ENCODE measurements at regions not wholly inside any gene's neighbourhood (a gene's known extent, or its start where the extent isn't known, plus 50 kb on each side); places are given as distances from the start of the nearest gene placed in this dataset.

GRCh38 chr9:129435291-129435690, 185.6 kb downstream of the C9orf50 start:
- DNase-seq (ENCODE audit: extremely low spot score, unreplicated experiment): no peak
- TF ChIP-seq, protein P1, sequence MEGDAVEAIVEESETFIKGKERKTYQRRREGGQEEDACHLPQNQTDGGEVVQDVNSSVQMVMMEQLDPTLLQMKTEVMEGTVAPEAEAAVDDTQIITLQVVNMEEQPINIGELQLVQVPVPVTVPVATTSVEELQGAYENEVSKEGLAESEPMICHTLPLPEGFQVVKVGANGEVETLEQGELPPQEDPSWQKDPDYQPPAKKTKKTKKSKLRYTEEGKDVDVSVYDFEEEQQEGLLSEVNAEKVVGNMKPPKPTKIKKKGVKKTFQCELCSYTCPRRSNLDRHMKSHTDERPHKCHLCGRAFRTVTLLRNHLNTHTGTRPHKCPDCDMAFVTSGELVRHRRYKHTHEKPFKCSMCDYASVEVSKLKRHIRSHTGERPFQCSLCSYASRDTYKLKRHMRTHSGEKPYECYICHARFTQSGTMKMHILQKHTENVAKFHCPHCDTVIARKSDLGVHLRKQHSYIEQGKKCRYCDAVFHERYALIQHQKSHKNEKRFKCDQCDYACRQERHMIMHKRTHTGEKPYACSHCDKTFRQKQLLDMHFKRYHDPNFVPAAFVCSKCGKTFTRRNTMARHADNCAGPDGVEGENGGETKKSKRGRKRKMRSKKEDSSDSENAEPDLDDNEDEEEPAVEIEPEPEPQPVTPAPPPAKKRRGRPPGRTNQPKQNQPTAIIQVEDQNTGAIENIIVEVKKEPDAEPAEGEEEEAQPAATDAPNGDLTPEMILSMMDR (conservative IDR thresholded peaks at IDR 0.05): no peak
- Mint-ChIP-seq H3K36me3 (no peaks in the 10 kb centered on the region), H3K4me1 (ENCODE audit: unreplicated experiment) (peaks cover 58% of the 10 kb centered on the region), H3K27ac (no peak overlapping the region), H3K27me3 (peaks cover 19% of the 10 kb centered on the region), H3K9me3 (no peaks in the 10 kb centered on the region), H3K4me3 (peak overlapping the region; percentile 68)

DNA sequence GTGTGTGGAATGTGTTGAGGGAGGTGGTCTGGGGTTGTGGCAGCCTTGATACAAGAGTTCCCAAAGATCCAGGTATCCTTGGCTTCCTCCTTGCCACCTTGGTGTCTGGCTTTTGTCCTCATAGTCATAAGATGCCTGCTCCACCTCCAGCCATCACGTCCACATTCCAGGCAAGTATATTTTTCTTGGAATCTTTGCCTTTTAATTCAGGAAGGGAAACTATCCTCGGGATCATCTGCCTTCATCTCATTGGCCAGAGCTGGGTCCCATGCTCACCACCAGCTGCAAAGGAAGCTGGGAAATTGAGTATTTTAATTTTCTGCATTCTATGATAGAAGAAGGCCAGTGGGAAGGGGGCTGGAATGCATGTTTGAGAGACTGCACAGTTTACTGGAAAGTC, 186.7 kb downstream of the C9orf50 start:
- Mint-ChIP-seq H3K36me3 (no peaks in the 10 kb centered on the region), H3K9me3 (no peaks in the 10 kb centered on the region), H3K4me1 (ENCODE audit: unreplicated experiment) (peaks cover 67% of the 10 kb centered on the region), H3K4me3 (no peak overlapping the region), H3K27ac (peak overlapping the region; percentile 61), H3K27me3 (peaks cover 18% of the 10 kb centered on the region)
- TF ChIP-seq, protein P1 (conservative IDR thresholded peaks at IDR 0.05): no peak
- no peak for DNase-seq (ENCODE audit: extremely low spot score, unreplicated experiment)

DNA sequence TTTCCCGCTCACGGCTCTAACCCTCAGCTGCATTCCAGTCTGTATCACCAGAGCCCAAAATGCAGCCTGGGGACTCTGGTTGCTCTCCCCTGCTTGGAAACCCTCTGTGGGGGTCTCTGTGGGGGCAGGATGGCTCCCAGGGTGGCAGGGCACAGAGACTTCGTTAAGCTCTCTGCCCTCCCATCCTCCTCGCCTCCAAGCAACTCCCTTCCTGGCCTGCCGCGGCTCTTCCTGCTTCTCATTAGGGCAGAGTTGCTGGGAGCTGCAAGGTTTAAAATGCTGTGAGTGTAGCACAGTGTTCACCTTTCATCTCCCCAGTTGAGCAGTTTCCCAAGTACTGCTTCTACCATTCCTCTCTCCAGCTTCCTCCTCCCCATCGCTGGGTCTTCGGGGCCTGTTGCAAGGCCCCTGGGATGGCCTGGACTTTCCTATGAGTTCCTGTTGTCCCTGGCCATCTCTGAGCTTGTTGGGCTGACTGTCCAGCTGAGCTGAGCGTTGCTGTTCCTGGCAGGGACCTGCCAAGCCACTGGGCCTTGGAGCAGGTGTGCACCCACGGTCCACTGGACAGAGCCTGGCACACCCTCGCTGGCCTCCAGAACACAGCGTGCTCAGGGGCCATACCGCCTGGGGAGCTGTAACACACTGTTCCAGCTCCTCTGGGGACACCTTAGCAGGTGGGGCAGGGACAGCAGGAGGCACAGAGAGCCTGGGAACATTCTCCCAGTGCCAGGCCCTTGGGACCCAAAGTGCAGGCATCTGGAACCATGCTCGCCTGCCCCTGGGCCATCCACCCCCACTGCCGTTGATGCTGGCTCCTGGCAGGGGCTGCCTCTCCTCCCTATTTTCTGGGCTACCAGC, 188.4 kb downstream of the C9orf50 start:
- Mint-ChIP-seq H3K36me3 (no peaks in the 10 kb centered on the region), H3K9me3 (no peaks in the 10 kb centered on the region), H3K4me3 (no peak overlapping the region), H3K27me3 (peaks cover 8% of the 10 kb centered on the region), H3K4me1 (ENCODE audit: unreplicated experiment) (peaks cover 70% of the 10 kb centered on the region), H3K27ac (peak overlapping the region; percentile 5)
- TF ChIP-seq, protein P1 (conservative IDR thresholded peaks at IDR 0.05): no peak
- no peak for DNase-seq (ENCODE audit: extremely low spot score, unreplicated experiment)

DNA sequence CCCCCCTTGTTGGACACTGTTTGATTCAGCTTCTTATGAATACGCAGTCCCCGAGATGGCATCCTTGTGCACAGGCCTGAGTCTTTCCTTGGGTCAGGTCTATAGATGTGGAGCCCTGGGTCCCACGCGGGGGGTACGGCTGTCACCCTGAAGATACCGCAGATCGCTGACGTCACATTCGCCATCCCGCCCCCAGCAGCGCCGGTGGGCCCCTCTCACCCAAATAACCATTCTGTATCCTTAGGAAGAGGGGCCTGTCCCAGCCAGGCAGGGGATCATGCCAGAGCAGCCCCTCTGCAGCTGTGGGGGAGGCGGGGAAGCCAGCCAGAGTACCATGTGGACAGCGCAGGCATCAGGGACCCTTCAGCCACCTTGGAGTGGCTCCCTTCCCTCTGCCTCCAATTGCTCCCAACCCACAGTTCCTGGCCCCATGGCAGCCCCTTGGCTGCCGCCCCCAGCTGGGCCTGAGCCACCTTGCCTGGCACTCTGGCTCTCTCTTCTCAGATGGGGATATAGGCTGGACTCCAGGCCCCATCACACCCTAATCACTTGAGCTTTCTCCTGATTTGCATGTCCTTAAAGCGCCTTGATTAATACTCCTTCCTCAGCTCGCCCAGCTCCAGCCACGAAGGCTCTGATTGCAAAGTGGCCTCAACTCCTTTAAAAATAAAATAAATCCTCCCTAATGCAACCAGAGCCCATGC, 189.8 kb downstream of the C9orf50 start:
- peaks cover 4% of the 10 kb centered on the region for H3K27me3 Mint-ChIP-seq
- no peaks in the 10 kb centered on the region for H3K9me3 Mint-ChIP-seq
- no peak overlapping the region for H3K4me3 Mint-ChIP-seq
- H3K27ac Mint-ChIP-seq: peak overlapping the region; percentile 51
- peaks cover 73% of the 10 kb centered on the region for H3K4me1 Mint-ChIP-seq (ENCODE audit: unreplicated experiment)
- TF ChIP-seq, protein P1 (conservative IDR thresholded peaks at IDR 0.05): no peak
- H3K36me3 Mint-ChIP-seq: no peaks in the 10 kb centered on the region
- DNase-seq (ENCODE audit: extremely low spot score, unreplicated experiment): no peak

- H3K27ac Mint-ChIP-seq: peak overlapping the region; percentile 48
- H3K36me3 Mint-ChIP-seq: no peaks in the 10 kb centered on the region
- peaks cover 75% of the 10 kb centered on the region for H3K4me1 Mint-ChIP-seq (ENCODE audit: unreplicated experiment)
- no peak for DNase-seq (ENCODE audit: extremely low spot score, unreplicated experiment)
- H3K27me3 Mint-ChIP-seq: peaks cover 3% of the 10 kb centered on the region
- no peaks in the 10 kb centered on the region for H3K9me3 Mint-ChIP-seq
- TF ChIP-seq, protein P1 (conservative IDR thresholded peaks at IDR 0.05): no peak
- no peak overlapping the region for H3K4me3 Mint-ChIP-seq
Measured at GRCh38 chr9:129428864-129429577, 191.9 kb downstream of the C9orf50 start.
